Endothelial cell of umbilical vein (primary cell): ENCODE measurements at regions not wholly inside any gene's neighbourhood (a gene's known extent, or its start where the extent isn't known, plus 50 kb on each side); places are given as distances from the start of the nearest gene placed in this dataset.

Source experiments
- BruUV-seq: library from RNA; stranded (reverse); fragments of 400-500 nt; replicated peaks from 2 replicates; lab custom pipeline; 2021; lab: Mats Ljungman, UMichigan
- CTCF ChIA-PET: fragments of 300-600, 350-600 bp; sonication (Branson Sonifier 250); formaldehyde crosslinking; loops from one replicate; lab custom pipeline; 2021; ENCODE audit warnings: antibody characterized with exemption, inconsistent platforms; lab: Charles Lee
- POLR2A ChIA-PET: fragments of 300-600, 350-600 bp; sonication (Branson Sonifier 250); formaldehyde crosslinking; loops from one replicate; lab custom pipeline; 2021; ENCODE audit warnings: antibody characterized with exemption, inconsistent platforms; lab: Charles Lee
- DNase-seq: peaks from one replicate; pipeline ENCODE4 v3.0.0-alpha.2; 2011; ENCODE audit warnings: low read depth, low spot score
- FAIRE-seq: peaks from 2 replicates; lab custom pipeline; 2011; peaks lifted over from hg19 to GRCh38; lab: Jason Lieb, UNC
- H2AFZ ChIP-seq: 2 replicates; pipeline ENCODE4 v1.6.0; 2012; ENCODE audit warnings: low read depth, low read length, control low read depth, inconsistent platforms
- H3K27ac ChIP-seq: 2 replicates; pipeline ENCODE4 v1.5.1; 2011; ENCODE audit warnings: low read depth, mild to moderate bottlenecking, control low read depth, low read length, moderate library complexity; ENCODE audit not compliant: insufficient read depth
- H3K27me3 ChIP-seq, 2 experiments: 2 replicates each; pipeline versions ENCODE4 v1.6.0 to v1.6.1; 2011; ENCODE audit warnings: low read length in 2 of 2, mixed read lengths in 1 of 2; ENCODE audit not compliant: control insufficient read depth in 2 of 2, insufficient read depth in 2 of 2
- H3K36me3 ChIP-seq, 2 experiments: 2 replicates in 1 of 2; 3 replicates in 1 of 2; pipeline ENCODE4 v1.5.1; 2011; ENCODE audit warnings: low read length in 2 of 2, mild to moderate bottlenecking in 1 of 2, moderate library complexity in 1 of 2; ENCODE audit not compliant: control insufficient read depth in 2 of 2, insufficient read depth in 2 of 2; ENCODE audit errors: extremely low read depth in 1 of 2
- H3K4me1 ChIP-seq: 3 replicates; pipeline ENCODE4 v1.5.1; 2011; ENCODE audit warnings: mild to moderate bottlenecking, low read length; ENCODE audit not compliant: control insufficient read depth, insufficient read depth; ENCODE audit errors: extremely low read depth
- H3K4me2 ChIP-seq: 2 replicates; pipeline ENCODE4 v1.6.1; 2011; ENCODE audit warnings: low read length, control low read depth, mixed read lengths; ENCODE audit not compliant: insufficient read depth
- H3K4me3 ChIP-seq, 3 experiments: fragments of 200-600 bp in 1 of 3; sonication (generic), shearing (Covaris generic) in 1 of 3; replicated peaks in 1 of 3; 2 replicates each; pipeline ENCODE4 v1.5.1; 2011 to 2016; ENCODE audit warnings: control low read depth in 3 of 3, low read length in 3 of 3, mild to moderate bottlenecking in 2 of 3, inconsistent platforms in 1 of 3, low read depth in 1 of 3, moderate library complexity in 1 of 3; ENCODE audit not compliant: insufficient read depth in 1 of 3
- H3K79me2 ChIP-seq: 2 replicates; pipeline ENCODE4 v1.6.0; 2012; ENCODE audit warnings: low read length, inconsistent platforms; ENCODE audit not compliant: control insufficient read depth, insufficient read depth
- H3K9ac ChIP-seq: replicated peaks from 2 replicates; pipeline ENCODE3; 2011; ENCODE audit warnings: low read length, control low read depth; ENCODE audit not compliant: insufficient read depth; ENCODE audit errors: extremely low read depth
- H3K9me1 ChIP-seq: replicated peaks from 3 replicates; pipeline ENCODE4 v1.6.0; 2011; ENCODE audit warnings: mild to moderate bottlenecking, low read length; ENCODE audit not compliant: control insufficient read depth, insufficient read depth; ENCODE audit errors: extremely low read depth
- H3K9me3 ChIP-seq: replicated peaks from 2 replicates; pipeline ENCODE4 v1.5.1; 2012; ENCODE audit warnings: low read length, inconsistent platforms; ENCODE audit not compliant: control insufficient read depth, insufficient read depth
- H4K20me1 ChIP-seq: replicated peaks from 2 replicates; pipeline ENCODE3; 2011; ENCODE audit warnings: mild to moderate bottlenecking, low read length; ENCODE audit not compliant: control insufficient read depth, insufficient read depth; ENCODE audit errors: extremely low read depth
- CTCF ChIP-seq, 2 donors: IDR thresholded peaks; 1 replicate in 1 of 2; 2 replicates in 1 of 2; pipeline ENCODE4 v1.5.1; 2011; ENCODE audit warnings: low read length in 2 of 2, mild to moderate bottlenecking in 2 of 2, moderate library complexity in 2 of 2, control low read depth in 1 of 2, inconsistent platforms in 1 of 2, low read depth in 1 of 2; ENCODE audit not compliant: insufficient read depth in 1 of 2; ENCODE audit errors: extremely low read depth in 1 of 2
- EZH2 ChIP-seq: IDR thresholded peaks from 2 replicates; pipeline ENCODE4 v1.6.1; 2012; ENCODE audit warnings: borderline replicate concordance, low read depth, mild to moderate bottlenecking, moderate library complexity, low read length, inconsistent platforms; ENCODE audit not compliant: severe bottlenecking
- FOS ChIP-seq: IDR thresholded peaks from 2 replicates; pipeline ENCODE4 v1.6.1; 2011; ENCODE audit warnings: mild to moderate bottlenecking, low read length, moderate library complexity, borderline replicate concordance; ENCODE audit not compliant: insufficient read depth
- GATA2 ChIP-seq: IDR thresholded peaks from 2 replicates; pipeline ENCODE4 v1.7.0; 2011; ENCODE audit warnings: low read depth, mild to moderate bottlenecking, moderate library complexity, mixed read lengths, low read length; ENCODE audit not compliant: insufficient read length, insufficient read depth
- JUN ChIP-seq: IDR thresholded peaks from 2 replicates; pipeline ENCODE4 v1.6.1; 2011; ENCODE audit warnings: borderline replicate concordance, low read depth; ENCODE audit not compliant: insufficient read length, insufficient read depth
- MAX ChIP-seq: IDR thresholded peaks from 2 replicates; pipeline ENCODE4 v1.6.1; 2011; ENCODE audit not compliant: insufficient read depth, insufficient read length
- MYC ChIP-seq: IDR thresholded peaks from one replicate; pipeline ENCODE4 v1.6.1; 2011; ENCODE audit warnings: mild to moderate bottlenecking, low read depth, low read length
- POLR2A ChIP-seq: IDR thresholded peaks from 2 replicates; pipeline ENCODE4 v1.6.1; 2012; ENCODE audit warnings: low read depth, mild to moderate bottlenecking, control low read depth, low read length
- POLR2AphosphoS5 ChIP-seq: IDR thresholded peaks from 2 replicates; pipeline ENCODE4 v1.6.1; 2012; ENCODE audit warnings: low read depth, mild to moderate bottlenecking, control low read depth, low read length, moderate library complexity; ENCODE audit not compliant: insufficient read depth
- dilution Hi-C: fragments of 300-500 bp; cut with MboI; formaldehyde crosslinking; loops from one replicate; pipeline ENCODE4 v1.15.0; 2019; ENCODE audit warnings: low sequenced_read_pairs; ENCODE audit not compliant: extremely low pct_ligation_motif_present
- intact Hi-C: fragments of 100-400 bp; cut with micrococcal nuclease; formaldehyde crosslinking; loops from one replicate; pipeline ENCODE4 v1.10.0; 2022

- Histone ChIP-seq H3K4me3 (no peak overlapping the region), H2AFZ (no peak overlapping the region), H3K79me2 (no peaks in the 10 kb centered on the region), H3K4me1 (no peaks in the 10 kb centered on the region), H3K9me3 (peaks cover 5% of the 10 kb centered on the region), H4K20me1 (no peaks in the 10 kb centered on the region), H3K9ac (no peak overlapping the region), H3K4me2 (no peak overlapping the region), H3K36me3 (no peaks in the 10 kb centered on the region), H3K27ac (no peak overlapping the region), H3K9me1 (no peaks in the 10 kb centered on the region), H3K27me3 (no peaks in the 10 kb centered on the region)
- POLR2A ChIA-PET: no interaction called here
- intact Hi-C loops: no loop called here
- no TSS peak for BruUV-seq
- DNase-seq (no peak), FAIRE-seq (no peak)
- dilution Hi-C loops: no loop called here
- CTCF ChIA-PET: no interaction called here
- no peak for TF ChIP-seq MYC
- no peak for TF ChIP-seq CTCF (IDR thresholded peaks at IDR 0.05; ENCODE audit: extremely low read depth in 1 of 2, insufficient read depth in 1 of 2, low read depth in 1 of 2, low read length in 2 of 2)
- TF ChIP-seq JUN: no peak
- no peak for TF ChIP-seq GATA2
- TF ChIP-seq POLR2AphosphoS5: no peak
- no peak for TF ChIP-seq FOS
- TF ChIP-seq EZH2: no peak
- TF ChIP-seq POLR2A: no peak
- no peak for TF ChIP-seq MAX
These were observed 189.0 kb downstream of the PTH2R start for GRCh38 chr2:208595386-208596275.
